WTC11 (cell line): ENCODE measurements at regions not wholly inside any gene's neighbourhood (a gene's known extent, or its start where the extent isn't known, plus 50 kb on each side); places are given as distances from the start of the nearest gene placed in this dataset.

Source experiments
- ATF2 ChIP-seq: sonication (generic); formaldehyde crosslinking; IDR thresholded peaks from 2 replicates; pipeline ENCODE4 v1.8.1; 2022; ENCODE audit warnings: low read depth, missing genetic modification reagents, borderline replicate concordance
- ATF3 ChIP-seq: sonication (generic); formaldehyde crosslinking; conservative IDR thresholded peaks from 2 replicates; pipeline ENCODE4 v1.8.1; 2022; ENCODE audit warnings: mild to moderate bottlenecking, missing genetic modification reagents
- ELF4 ChIP-seq: sonication (generic); formaldehyde crosslinking; IDR thresholded peaks from 2 replicates; pipeline ENCODE4 v1.8.1; 2022; ENCODE audit warnings: low read depth, mild to moderate bottlenecking, moderate library complexity, missing genetic modification reagents
- FOXK1 ChIP-seq: sonication (generic); formaldehyde crosslinking; IDR thresholded peaks from 2 replicates; pipeline ENCODE4 v1.8.0; 2022; ENCODE audit warnings: mild to moderate bottlenecking, moderate library complexity, missing genetic modification reagents
- GRHL2 ChIP-seq: fragments of 250-450 bp; sonication (Bioruptor Pico); IDR thresholded peaks from 2 replicates; pipeline ENCODE4 v1.8.0; 2022; ENCODE audit warnings: mild to moderate bottlenecking, moderate library complexity; ENCODE audit not compliant: insufficient replicate concordance, severe bottlenecking
- MAX ChIP-seq: sonication (generic); formaldehyde crosslinking; IDR thresholded peaks from 2 replicates; pipeline ENCODE4 v1.8.0; 2022; ENCODE audit warnings: mild to moderate bottlenecking, missing genetic modification reagents
- MYBL2 ChIP-seq: sonication (generic); formaldehyde crosslinking; IDR thresholded peaks from 2 replicates; pipeline ENCODE4 v1.8.1; 2023; ENCODE audit warnings: mild to moderate bottlenecking, moderate library complexity, missing genetic modification reagents
- NFYB ChIP-seq: sonication (generic); formaldehyde crosslinking; conservative IDR thresholded peaks from 2 replicates; pipeline ENCODE4 v1.8.0; 2022; ENCODE audit warnings: low read depth, missing genetic modification reagents
- ZNF138 ChIP-seq: sonication (generic); formaldehyde crosslinking; conservative IDR thresholded peaks from 2 replicates; pipeline ENCODE4 v1.8.1; 2022; ENCODE audit warnings: mild to moderate bottlenecking, moderate library complexity, missing genetic modification reagents
- TF ChIP-seq, protein P1 (sequence below): fragments of 200-600 bp; IDR thresholded peaks from 2 replicates; pipeline ENCODE4 v1.8.0; 2022; ENCODE audit warnings: antibody characterized with exemption
- TF ChIP-seq, protein P2 (sequence below): sonication (generic); formaldehyde crosslinking; IDR thresholded peaks from 2 replicates; pipeline ENCODE4 v1.8.1; 2023; ENCODE audit warnings: mild to moderate bottlenecking, moderate library complexity, missing genetic modification reagents
- TF ChIP-seq, protein P3 (sequence below): sonication (generic); formaldehyde crosslinking; IDR thresholded peaks from 2 replicates; pipeline ENCODE4 v1.8.0; 2022; ENCODE audit warnings: mild to moderate bottlenecking, missing genetic modification reagents

- TF ChIP-seq MAX (CRISPR knock-in tag) (no peak), ELF4 (CRISPR knock-in tag) (no peak), GRHL2 (no peak), ZNF138 (CRISPR knock-in tag) (no peak), FOXK1 (CRISPR knock-in tag) (no peak), ATF3 (CRISPR knock-in tag) (no peak), MYBL2 (no peak), ATF2 (no peak), NFYB (CRISPR knock-in tag) (no peak)
- TF ChIP-seq, protein P1, sequence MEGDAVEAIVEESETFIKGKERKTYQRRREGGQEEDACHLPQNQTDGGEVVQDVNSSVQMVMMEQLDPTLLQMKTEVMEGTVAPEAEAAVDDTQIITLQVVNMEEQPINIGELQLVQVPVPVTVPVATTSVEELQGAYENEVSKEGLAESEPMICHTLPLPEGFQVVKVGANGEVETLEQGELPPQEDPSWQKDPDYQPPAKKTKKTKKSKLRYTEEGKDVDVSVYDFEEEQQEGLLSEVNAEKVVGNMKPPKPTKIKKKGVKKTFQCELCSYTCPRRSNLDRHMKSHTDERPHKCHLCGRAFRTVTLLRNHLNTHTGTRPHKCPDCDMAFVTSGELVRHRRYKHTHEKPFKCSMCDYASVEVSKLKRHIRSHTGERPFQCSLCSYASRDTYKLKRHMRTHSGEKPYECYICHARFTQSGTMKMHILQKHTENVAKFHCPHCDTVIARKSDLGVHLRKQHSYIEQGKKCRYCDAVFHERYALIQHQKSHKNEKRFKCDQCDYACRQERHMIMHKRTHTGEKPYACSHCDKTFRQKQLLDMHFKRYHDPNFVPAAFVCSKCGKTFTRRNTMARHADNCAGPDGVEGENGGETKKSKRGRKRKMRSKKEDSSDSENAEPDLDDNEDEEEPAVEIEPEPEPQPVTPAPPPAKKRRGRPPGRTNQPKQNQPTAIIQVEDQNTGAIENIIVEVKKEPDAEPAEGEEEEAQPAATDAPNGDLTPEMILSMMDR: no peak
- TF ChIP-seq, protein P2, sequence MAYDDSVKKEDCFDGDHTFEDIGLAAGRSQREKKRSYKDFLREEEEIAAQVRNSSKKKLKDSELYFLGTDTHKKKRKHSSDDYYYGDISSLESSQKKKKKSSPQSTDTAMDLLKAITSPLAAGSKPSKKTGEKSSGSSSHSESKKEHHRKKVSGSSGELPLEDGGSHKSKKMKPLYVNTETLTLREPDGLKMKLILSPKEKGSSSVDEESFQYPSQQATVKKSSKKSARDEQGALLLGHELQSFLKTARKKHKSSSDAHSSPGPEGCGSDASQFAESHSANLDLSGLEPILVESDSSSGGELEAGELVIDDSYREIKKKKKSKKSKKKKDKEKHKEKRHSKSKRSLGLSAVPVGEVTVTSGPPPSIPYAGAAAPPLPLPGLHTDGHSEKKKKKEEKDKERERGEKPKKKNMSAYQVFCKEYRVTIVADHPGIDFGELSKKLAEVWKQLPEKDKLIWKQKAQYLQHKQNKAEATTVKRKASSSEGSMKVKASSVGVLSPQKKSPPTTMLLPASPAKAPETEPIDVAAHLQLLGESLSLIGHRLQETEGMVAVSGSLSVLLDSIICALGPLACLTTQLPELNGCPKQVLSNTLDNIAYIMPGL: no peak
- TF ChIP-seq, protein P3, sequence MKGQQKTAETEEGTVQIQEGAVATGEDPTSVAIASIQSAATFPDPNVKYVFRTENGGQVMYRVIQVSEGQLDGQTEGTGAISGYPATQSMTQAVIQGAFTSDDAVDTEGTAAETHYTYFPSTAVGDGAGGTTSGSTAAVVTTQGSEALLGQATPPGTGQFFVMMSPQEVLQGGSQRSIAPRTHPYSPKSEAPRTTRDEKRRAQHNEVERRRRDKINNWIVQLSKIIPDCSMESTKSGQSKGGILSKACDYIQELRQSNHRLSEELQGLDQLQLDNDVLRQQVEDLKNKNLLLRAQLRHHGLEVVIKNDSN: no peak
Measured at GRCh38 chr13:110047496-110047895, 259.5 kb downstream of the COL4A1 start.
